ENCODE measurements at regions not wholly inside any gene's neighbourhood (a gene's known extent, or its start where the extent isn't known, plus 50 kb on each side); places are given as distances from the start of the nearest gene placed in this dataset.
"Not testable (repeated sequence)": the region's sequence is repeated elsewhere in the genome, so short reads cannot be mapped to it uniquely, and the experiment has no call there.

DNA sequence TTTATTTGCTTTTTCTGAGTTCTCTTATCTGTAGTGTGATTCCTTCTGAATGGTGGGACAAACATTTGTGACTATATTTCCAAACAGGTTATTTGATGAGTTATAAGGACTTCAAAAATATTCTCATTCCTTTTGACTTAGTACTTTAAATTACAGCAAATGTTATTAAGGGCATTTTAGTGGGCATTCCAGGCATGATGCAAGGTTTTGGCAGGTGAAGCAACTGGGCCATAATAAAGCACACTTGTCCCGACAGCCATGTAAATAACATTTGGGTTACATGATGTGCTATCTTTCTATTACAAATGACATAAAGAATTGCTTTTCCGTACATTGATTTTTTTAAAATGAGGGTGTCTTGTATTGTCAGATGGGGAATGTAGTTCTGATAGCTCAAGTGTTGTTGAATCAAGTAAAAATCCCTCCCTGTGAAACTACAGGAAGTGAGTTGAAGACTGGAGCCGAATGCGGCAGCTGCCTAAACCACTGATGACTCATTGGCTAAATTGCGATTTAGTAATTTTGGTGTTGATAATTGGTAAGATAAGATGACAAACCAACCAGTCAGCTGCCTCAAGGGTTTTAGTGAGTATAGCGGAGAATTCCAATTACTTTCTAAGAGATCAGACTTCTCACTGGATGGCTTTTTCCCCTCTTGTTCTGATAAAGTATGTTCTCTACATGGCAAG is 231.3 kb upstream of the NPY start:
- DNase-seq (ENCODE audit: low spot score) = peak; percentile 93

DNA sequence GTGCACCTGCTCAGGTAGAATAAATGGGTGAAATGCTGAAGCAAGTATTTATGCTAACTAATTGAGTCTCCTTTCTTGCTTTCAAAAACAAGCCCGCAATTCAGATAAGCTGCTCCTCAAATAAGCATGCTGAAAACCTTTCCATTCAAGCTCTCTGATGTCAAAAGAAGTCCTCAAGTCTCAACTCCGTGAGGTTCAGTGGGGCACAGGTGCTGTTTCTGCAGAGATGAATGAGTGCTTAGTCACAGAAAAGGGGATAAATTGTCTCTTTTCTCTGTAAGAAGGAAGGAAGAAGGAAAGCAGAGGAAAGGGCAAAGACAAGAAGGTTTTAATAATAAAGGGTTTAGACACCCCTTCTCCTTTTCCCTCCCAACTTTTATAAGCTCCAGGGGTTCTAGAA is 229.8 kb upstream of the NPY start:
- no peak for DNase-seq (ENCODE audit: low spot score)

DNA sequence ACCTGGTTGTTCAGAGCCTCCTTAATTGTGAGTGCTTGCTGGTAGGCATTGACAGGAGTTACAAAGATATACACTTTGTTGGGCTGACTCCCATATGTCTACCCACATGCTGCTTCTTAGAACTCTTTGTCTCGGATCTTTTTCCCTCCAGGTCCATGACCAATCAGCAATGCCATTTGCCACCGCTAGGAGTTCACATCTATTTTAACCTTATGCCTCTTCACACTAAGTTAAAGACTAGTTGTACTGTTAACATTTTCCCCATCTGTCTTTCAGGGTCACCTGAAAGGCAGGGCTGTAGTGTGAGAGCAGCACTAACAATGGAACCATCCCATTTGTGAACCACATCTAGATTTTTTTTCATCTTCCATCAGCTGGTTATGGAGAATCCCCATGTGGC is 226.7 kb upstream of the NPY start:
- DNase-seq (ENCODE audit: low spot score) = no peak

DNA sequence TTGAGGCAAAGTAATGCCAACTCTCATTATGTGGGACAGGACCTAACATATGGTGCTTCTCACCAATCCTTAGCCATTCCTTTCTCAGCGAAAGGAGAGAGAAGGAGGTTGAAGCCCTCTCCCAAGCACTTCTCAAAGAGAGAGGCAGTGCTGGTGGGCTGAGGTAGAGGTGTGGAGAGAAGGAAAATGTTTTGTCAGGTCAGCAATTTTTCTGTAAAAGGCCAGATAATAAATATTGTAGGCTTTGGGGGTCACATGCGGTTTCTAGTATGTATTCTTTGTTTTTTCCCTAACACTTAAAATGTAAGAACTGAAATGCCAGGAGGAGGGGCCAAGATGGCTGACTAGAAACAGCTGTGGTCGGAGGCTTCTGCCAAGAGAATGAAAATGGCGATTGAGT is 225.0 kb upstream of the NPY start:
- no peak for DNase-seq (ENCODE audit: low spot score)

DNA sequence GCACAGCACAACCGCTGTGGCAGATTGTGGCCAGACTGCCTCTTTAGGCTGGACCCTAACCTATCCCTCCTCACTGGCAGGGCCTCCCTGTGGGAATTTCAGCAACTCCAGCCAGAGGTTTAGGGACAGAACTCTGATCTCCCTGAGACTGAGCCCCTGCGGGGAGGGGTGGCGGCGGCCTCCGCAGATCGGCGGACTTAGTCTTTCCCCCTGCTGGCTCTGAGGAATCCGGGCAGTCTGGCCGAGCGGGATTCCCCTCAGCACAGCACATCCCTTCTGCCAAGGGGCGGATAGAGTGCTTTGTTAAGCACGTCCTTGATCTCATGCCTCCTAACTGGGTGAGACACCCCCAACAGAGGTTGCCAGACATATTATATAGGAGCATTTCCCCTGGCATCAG is 224.2 kb upstream of the NPY start:
- DNase-seq (ENCODE audit: low spot score) = no peak

DNA sequence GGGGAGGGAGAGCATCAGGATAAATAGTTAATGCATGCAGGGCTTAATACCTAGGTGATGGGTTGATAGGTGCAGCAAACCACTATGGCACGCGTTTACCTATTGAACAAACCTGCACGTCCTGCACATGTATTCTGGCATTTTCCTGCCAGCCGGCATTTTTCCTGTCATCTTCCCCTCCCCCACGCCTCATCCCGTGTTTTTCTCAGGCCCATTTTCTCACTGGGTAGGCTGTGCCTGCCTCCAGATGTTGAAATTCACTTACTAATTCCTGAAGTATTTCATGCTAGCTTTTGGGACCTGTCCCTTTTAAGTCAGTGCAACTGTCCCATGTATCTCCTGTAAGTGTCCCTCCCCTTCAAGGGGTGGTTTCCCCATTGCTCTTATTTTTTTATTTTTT is 220.3 kb upstream of the NPY start:
- no peak for DNase-seq (ENCODE audit: low spot score)

DNA sequence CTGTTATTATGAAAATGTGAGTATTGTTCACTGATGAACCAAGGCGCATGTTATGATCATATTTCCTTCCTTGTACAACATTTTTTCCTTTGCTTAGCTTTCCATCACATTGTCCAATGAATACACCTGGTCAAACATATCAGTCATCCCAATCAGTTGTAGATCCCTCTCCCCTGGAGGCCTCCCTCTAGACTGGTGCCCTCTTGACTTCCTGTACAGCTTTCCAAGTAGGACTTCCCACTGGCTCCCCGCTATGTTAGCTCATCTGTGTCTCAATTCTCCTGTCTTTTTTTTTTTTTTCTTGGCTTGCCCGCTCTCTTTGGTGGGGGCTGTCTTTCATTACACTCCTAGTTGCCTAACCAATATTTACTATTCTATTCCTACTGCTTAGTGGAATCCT is 214.2 kb upstream of the NPY start:
- no peak for DNase-seq (ENCODE audit: low spot score)

DNA sequence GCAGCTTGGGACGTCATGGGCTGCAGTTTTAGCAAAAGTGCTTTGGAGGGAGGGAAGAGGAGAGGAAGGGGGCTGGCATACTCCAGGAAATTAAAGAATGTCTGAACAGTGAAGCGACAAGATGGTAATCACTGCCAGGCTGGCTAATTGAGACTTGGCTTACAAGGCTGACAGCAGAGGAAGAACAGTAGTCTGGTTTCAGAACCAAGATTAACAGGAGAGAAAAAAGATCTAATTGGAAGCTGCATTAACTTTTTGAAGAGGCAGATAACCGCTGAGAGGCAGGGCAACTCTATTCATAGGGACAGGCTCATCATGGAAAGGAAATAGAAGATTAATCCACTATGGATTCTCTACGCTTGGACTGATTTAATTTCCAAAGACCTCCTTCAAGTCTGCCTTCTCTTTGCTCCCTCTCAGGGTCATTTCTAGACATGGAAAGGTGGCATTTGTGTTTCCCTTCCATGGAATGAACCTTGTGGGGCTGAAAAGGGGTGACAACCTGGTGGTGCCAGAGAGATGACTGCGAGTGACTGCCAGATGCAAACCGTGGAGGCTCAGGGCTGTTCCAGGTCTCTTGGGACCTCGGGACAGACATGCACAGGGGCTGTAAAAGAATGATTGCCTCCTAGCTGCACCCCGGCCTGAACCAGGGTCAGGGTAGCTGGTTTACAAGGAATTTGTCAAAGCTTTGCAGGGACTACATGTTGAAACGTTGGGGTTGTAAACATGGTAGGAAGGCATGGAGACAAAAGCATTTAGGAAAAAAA is 210.2 kb upstream of the NPY start:
- no peak for DNase-seq (ENCODE audit: low spot score)

DNA sequence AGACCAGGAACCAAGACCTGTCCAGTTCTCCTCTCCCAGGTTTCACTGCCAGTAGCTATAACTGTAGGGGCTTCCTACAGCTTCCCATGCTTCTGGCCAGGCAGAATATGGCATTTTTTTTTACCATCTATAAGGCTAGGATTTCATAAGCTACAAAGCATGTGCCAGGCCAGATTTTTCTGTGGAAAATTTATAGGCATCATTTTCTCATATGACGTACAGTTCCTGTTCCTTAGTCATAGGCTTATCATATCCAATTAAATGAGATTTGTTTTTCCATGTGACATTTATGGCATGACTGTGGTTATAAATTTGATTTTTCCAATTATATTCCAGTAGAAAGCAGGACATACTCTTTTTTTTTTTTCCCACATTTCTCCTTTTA is 208.6 kb upstream of the NPY start:
- DNase-seq (ENCODE audit: low spot score) = peak; percentile 93

DNA sequence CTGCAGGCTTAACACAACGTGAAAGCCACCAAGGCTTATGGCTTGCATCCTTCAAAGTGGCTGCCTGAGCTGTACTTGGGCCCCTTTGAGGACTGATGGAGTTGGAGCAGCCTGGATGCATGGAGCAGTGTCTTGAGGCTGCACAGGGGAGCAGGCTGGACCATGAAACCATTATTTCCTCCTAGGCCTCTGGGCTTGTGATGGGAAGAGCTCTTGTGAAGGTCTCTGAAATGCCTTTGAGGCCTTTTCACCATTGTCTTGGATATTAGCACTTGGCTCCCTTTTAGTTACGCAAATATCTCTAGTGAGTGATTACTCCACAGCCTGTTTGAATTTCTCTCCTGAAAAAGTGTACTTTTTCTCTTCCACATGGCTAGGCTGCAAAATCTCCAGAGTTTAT is 201.2 kb upstream of the NPY start:
- no peak for DNase-seq (ENCODE audit: low spot score)

DNA sequence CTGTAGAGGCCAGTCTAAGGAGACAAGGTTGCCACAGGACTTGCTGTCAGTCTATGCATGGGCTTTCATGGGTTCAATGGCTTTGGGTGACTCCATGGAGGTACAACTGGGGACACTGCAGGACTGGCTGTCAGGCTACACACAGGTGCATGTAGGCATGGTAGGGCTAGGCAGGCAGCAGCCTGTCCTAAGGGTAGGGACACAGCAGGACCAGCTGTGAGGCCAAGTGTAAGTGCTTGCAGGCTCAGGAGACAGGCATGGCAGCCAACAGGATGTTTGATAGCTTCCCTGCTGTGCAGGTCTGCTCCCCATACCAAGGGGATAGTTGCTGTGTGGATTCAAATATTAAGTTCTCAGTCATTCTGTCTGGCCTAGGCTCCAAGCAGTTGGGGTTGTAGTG is 181.0 kb upstream of the NPY start:
- no peak for DNase-seq (ENCODE audit: low spot score)

DNA sequence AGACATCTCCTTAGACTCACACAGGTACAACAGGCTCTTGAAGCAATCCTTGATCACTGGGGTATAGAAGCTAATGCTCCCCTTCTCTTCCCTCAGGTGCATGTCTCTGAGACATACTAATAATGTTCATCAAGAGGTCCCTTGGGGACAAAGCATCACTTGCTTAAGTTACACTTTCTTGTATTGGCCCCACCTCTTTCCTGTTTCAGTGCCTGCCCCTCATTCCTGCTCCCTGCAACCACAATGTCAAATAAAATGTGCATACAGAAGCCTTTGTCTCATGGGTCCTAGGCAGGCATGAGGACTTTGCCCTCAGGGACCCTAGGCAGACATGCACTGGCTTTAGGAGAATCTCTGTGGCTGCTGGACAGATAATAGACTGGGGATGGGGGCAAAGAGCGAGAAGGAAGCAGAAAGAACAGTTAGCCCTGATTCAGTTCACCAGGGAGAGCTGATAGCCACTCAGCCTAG is 175.0 kb upstream of the NPY start:
- DNase-seq (ENCODE audit: low spot score) = peak; percentile 59

DNA sequence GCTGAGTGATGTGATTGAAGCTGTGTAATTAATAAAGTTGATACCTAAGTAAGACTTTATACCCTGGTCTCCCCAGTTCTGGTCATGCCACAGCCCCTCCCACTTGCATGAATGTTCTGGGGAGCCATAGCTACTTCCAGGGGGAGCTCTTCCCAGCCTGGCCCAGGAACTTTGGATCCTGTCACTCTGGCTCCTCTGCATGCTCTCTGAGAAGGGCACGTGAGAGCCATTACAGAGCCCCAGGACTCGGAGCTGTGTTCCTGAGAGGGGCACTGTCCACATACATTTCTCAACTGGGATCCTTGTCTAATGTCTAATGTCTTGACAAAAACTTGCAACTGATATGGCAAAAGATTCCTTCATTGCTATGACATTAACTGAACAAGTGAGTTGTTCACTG is 173.9 kb upstream of the NPY start:
- no peak for DNase-seq (ENCODE audit: low spot score)

DNA sequence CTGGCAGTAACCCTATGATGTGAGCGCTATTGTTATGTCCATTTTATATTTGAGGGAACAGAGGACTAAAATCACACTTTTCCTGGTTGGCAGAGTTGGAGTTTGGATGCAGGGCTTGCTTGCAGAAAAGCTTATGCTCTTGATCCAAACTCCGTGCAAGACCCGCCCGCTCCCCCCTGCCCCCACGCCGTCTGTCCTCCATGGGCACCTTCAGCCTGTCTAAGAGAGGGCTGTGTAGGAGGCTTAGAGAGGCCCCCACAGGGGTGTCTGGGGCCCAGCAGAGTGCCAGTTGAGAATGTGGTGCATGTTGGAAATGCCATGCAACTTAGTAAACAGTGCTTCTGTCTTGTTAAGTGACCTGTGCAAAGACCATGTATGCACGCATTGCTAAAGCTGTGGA is 170.5 kb upstream of the NPY start:
- DNase-seq (ENCODE audit: low spot score) = no peak

DNA sequence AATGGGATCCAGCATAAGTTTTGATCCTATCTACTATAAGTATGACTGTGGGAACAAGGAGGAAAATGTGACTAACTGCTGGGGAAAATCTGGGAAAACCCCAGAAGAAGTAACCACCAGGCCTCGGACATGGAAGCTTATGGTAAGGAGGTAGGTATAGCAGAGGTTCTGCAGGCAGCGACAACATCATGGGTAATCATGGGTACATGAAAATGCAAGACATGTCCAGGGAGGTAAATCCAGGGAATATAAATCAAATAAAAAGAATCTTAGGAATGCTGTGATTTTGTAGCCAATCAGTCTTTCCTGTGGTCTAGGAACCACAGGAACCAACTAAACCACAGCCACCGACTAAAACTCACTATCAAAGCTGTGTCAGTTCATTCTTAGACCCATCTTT is 168.3 kb upstream of the NPY start:
- no peak for DNase-seq (ENCODE audit: low spot score)

DNA sequence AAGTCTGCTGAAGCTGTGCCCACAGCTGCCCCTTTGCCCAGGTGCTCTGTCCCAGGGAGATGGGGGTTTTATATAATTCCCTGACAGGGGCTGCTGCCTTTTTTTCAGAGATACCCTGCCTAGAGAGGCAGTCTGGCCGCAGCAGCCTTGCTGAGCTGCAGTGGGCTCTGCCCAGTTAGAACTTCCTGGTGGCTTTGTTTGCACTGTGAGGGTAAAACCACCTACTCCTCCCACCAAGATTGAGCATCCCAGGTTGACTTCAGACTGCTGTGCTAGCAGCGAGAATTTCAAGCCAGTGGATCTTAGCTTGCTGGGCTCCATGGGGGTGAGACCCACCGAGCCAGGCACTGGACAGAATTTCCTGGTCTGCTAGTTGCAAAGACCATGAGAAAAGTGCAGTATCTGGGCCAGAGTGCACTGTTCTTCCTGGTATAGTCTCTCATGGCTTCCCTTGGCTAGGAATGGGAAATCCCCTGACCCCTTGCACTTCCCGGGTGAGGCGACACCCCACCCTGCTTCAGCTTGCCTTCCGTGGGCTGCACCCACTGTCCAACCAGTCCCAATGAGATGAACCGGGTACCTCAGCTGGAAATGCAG is 166.0 kb upstream of the NPY start:
- not testable (repeated sequence) for DNase-seq (ENCODE audit: low spot score)

DNA sequence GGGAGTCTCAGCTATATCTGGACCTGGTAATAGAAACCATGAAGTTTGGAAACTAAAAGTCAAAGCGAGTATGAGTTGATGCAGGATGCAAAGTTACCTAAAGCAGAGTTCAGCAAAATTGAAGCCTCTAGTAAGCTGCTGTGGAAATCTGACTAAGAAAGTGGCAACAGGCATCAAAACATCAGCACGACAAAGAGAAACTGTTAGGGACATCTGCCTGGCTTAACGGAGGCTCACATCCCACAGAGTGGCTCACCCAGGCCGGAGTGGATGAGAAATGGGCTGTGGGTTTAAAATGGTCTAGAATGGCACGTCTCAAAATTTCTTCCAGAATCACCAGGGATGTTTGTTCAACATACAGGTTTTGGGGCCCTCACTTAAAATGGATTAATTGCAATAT is 164.1 kb upstream of the NPY start:
- DNase-seq (ENCODE audit: low spot score) = no peak

DNA sequence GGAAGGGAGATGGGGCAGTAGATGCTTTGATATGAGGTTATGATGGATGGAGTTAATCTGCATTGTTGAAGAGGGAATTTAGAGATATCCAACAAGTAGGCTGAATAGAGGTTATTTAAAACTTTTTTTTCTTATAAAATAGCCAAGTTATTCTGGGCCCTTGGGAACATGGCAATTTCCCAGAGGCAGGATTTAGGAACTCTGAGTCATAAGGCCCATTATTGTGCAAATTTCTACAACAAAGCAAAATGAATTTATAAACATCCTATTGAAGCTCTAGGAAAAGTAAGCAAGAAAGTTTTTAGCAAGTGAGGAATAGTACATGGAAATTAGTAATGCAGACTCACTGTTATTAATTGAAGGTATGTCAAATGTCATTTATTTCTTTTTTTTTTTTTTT is 160.9 kb upstream of the NPY start:
- DNase-seq (ENCODE audit: low spot score) = no peak

DNA sequence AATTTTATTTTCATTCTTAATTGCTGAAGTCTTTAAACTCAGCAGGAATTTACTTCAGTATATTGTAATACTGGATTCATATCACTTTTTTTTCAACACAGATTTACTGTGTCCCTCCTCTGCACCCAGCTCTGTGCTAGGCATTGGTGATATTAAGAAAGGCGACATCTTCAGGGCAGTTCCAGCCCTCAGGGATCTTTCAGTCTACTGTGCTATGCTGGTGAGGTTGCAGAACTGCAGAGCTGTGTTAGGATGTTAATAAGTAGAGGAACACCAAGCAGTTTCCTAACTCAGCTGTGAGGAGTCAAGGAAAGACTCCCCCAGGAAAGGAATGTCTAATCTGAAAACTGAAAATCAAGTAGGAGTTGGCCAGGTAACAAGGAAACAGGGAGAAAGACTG is 158.2 kb upstream of the NPY start:
- DNase-seq (ENCODE audit: low spot score) = no peak

DNA sequence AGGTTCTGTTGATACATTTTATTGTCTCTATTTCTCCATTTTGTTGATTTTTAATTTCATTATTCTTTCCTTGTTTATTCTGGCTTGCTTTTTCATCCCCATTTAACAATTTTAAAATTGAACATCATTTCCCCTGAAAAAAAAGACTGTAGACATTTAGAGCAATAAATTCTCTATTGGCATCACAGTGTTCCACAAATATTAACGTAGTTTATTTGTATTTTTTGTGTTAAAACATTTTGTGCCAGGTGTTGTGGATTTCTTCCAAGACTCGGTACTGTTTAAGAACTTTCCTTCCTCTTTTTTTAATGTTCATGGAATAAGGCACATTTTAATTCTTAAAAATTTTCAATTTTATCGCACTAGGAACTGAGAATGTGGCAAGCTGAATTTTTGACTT is 156.1 kb upstream of the NPY start:
- DNase-seq (ENCODE audit: low spot score) = no peak

DNA sequence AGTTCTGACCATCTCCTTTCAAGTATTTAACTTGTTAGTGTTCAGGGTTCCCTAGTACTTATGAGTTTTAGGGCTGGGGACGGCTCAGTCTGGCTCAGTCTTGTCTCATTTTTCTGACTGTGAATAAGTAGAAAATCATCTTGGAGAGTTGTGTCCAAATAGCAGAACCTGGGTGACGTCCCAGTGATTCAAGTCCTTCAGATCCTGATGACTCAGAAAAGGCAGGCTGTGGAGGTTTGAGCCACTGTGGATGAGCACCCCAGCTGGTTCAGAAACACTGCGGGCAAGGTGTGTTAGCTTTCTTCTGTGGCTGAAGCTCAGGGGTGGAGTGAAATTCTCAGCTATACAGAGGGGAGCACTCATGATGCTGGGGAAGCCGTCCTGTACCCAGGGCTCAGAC is 154.4 kb upstream of the NPY start:
- no peak for DNase-seq (ENCODE audit: low spot score)

DNA sequence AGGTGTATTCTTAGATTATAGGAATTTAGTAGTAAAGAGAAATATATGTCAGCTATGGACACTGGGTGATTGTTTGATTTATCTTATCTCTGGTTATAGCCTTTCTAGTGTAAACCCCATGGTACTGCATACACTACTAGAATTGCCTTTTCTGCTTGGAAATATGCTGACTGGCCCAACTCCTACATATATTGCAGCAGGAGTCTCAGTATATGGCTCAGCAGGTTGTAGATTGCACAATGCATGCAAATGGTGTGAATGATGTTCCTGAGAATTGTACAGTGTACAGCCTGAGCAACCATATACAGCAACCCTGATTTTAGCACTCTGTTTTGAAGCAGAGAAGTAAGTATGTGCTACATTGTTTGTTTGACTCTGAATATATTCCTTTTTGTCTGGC is 153.4 kb upstream of the NPY start:
- no peak for DNase-seq (ENCODE audit: low spot score)

DNA sequence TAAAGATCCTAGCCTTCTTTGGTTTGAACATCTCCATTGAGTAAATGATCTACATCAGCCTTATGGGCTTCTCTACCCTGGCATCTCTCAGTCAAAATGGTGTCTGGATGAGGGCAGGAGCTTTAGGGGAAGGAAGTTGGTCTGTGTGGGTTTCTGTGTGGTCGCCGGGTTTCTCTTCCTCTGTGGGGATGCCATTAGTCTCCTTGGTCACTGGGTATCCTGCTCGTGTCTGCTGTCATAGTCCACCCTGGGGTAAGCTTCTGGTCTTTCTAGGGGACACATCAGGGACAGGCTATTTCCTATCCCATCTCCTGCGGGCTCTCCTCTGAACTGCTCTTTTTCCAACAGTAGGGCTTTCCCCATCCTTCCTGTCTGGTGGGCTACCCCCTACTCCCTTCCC is 150.3 kb upstream of the NPY start:
- DNase-seq (ENCODE audit: low spot score) = no peak

DNA sequence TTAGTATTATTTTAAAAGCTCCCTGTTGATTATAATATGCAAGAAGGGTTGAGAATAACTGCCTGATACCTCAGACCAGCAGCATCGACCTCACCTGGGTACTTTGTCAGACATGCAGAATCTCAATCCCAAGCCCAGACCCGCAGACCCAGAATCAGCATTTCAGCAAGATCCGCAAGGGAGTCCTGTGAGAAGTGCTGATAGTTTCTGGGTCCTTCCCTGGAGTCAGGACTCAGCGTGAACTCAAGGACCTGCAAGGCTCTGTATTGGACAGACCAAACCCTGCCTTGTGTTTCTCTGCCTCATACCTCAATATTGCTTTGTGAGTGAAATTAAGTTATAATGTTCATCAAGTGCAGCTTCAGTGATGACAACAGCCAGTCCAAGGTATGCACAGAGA is 149.5 kb upstream of the NPY start:
- no peak for DNase-seq (ENCODE audit: low spot score)

All from SW480 (cell line).